Kasumi-1 (cell line): ENCODE measurements at regions not wholly inside any gene's neighbourhood (a gene's known extent, or its start where the extent isn't known, plus 50 kb on each side); places are given as distances from the start of the nearest gene placed in this dataset.
A peak's percentile ranks its signal among the peaks of the same experiment; 100 is the strongest.
"Not testable (repeated sequence)": the region's sequence is repeated elsewhere in the genome, so short reads cannot be mapped to it uniquely, and the experiment has no call there.

Experiments used
- DNase-seq, 2 experiments: peaks; one replicate each; lab custom pipeline; 2025; lab: John Stamatoyannopoulos, UW

GRCh38 chr2:19100570-19100969, 257.9 kb downstream of the OSR1 start:
- no peak for DNase-seq

DNA sequence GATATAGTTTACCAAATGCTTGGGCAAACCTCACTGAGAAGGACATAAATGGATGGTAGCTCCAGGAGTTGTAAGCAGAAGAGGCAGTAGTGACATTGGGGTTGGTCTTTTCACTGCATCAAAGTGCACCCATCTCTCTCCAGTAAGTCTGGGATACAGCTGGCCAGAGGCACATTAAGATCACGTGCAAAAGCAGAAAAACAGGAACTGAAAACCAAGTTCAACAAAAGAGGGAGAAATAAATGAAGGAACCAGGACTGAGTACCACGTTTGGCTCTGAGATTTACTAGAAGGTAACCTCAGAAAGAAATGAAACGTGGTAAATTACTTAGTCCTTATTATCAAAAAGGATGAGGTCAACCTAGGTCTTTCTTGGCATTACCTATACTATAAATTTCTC, 259.2 kb downstream of the OSR1 start:
- no peak for DNase-seq

- DNase-seq: no peak
Observed at GRCh38 chr2:19098467-19099160, 259.8 kb downstream of the OSR1 start.

DNA sequence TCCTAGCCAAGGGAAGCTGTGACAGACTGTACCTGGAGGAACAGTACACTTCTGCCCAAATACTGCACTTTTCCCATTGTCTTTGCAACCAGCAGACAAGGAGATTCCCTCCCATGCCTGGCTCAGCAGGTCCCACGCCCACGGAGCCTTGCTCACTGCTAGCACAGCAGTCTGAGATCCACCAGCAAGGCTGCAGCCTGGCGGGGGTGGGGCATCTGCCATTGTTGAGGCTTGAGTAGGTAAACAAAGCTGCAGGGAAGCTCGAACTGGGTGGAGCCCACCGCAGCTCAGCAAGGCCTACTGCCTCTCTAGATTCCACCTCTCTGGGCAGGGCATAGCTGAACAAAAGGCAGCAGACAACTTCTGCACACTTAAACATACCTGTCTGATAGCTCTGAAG, 268.9 kb downstream of the OSR1 start:
- DNase-seq: not testable (repeated sequence)

DNA sequence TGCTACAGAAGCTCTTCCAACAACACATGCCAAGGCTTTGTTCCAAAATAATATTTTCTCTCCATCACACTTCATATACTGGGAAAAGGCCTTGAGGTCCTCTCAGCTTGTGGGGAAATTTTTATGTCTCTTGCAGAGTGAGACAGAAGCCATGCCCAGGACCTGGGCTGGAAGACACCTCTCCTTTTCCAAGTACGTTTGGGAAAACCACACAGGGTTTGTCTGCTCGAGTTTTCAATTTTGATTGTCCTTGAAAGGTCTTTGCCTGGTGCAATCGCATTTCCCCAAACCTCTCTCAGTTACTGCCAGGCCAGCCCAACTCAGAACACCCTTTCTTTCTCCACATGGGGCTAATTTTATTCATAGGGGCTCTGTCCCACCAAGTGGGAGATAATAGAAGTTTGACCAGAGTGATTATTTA, 272.2 kb downstream of the OSR1 start:
- no peak for DNase-seq

- DNase-seq: no peak
Observed at GRCh38 chr2:19078709-19079108, 279.7 kb downstream of the OSR1 start.

- DNase-seq: no peak
Observed at GRCh38 chr2:19073522-19073921, 284.9 kb downstream of the OSR1 start.

- DNase-seq: no peak
Observed at GRCh38 chr2:19072161-19072560, 286.3 kb downstream of the OSR1 start.

- DNase-seq: no peak
Observed at GRCh38 chr2:19070886-19071285, 287.5 kb downstream of the OSR1 start.

GRCh38 chr2:19068206-19068605, 290.2 kb downstream of the OSR1 start:
- DNase-seq: no peak

- DNase-seq: no peak
Observed at GRCh38 chr2:19062370-19062769, 296.1 kb downstream of the OSR1 start.

- no peak for DNase-seq
Observed at GRCh38 chr2:19059076-19059475, 299.3 kb downstream of the OSR1 start.

DNA sequence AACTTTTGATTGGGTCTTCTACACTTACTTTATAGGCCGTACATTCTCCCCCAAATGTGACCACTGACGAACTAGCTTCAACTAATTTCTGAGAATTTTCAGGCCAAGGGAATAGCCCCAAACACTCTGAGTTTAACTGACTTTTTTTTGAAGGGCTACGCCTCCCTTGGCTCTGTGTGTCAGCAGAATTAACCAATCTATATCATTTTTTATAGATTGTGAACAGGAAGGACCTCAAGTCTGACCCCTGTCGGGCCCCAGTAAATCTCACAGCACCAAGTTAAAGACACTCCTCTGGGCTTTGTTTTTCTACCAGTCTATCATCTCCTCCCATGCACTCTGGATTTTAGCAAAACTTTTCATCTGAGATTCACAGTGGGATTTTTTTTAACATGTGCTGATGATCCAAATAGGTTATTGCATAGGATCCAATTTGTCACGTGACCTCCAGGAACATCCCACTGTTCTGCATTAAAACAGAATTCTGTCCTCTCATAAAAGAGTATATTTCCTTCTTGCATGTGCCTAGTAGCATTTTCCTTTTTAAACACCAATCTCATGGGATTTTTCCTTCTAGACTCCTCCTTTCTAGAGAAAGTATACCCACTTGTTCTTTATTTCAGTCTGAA, 307.1 kb downstream of the OSR1 start:
- no peak for DNase-seq

DNA sequence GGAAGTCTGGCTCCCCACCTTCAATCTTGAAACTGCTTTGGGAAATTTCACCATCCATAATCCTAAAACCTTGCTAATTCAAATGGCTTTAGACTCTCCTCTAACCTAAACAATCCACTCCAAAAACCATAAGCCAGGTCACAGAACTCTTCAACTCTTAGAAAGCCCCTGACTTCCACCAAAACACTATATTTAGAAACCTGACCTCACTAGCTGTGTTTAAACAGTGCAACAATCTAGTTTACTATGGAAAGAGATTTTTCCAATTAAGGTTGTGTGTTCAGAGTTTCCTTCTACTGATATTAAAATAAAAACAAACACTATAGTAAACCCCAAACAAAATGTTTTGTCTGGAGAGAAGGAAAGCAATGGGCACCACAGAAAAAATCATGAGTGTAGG, 308.1 kb downstream of the OSR1 start:
- no peak for DNase-seq

DNA sequence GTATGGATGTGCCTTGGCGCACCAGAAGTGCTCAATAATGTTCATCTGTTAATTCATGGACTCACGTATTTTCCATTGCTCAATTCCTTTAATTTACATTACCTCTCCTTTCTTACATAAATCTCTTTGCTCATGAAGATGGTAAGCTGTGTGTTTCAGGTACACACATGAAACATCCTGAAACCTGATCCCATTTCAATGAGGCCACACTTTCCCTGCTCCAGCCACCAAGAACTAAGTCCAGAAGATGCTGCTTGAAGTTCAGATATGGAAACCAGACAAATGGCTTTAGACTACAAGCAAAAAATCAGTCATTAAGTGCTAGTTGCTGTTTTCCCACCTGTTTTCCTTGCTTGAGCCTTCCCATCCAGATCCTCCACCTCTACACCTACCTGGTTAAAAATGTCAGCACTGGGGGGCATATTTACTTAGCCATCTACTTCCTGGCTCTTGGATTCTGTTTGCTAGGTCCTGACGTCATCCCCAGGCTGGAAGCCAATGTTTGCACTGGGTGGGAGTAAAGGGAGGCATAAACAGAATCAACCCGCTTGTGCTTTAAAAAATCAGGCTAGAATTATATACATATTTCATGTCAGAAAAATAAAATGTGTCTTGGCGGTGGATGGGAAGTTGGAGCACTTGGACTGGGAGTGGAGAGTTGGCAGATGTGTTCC, 309.7 kb downstream of the OSR1 start:
- no peak for DNase-seq

GRCh38 chr2:19046986-19047780, 311.2 kb downstream of the OSR1 start:
- DNase-seq: no peak

DNA sequence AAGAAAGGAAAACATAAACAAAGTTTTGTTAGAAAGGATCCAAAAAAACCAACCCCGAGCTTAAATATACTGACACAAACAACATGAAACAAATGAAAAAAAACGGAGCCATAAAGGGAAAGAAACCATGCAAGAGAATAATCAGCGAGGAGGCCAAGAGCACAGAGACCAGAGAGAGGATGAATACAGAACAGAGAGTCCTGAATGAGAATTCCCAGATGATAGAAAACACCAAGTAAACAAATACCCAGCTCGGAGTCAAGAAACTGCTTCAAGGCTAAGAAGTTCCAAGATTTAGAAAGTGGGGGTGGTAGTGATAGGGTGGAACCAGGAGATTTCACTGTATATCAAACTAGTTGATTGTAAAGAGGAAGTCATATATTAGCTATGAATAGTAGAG, 313.3 kb downstream of the OSR1 start:
- no peak for DNase-seq

- DNase-seq: no peak
Observed at GRCh38 chr2:19043893-19044292, 314.5 kb downstream of the OSR1 start.

GRCh38 chr2:19041434-19042041, 316.9 kb downstream of the OSR1 start:
- peak; percentile 23 to 31 for DNase-seq

DNA sequence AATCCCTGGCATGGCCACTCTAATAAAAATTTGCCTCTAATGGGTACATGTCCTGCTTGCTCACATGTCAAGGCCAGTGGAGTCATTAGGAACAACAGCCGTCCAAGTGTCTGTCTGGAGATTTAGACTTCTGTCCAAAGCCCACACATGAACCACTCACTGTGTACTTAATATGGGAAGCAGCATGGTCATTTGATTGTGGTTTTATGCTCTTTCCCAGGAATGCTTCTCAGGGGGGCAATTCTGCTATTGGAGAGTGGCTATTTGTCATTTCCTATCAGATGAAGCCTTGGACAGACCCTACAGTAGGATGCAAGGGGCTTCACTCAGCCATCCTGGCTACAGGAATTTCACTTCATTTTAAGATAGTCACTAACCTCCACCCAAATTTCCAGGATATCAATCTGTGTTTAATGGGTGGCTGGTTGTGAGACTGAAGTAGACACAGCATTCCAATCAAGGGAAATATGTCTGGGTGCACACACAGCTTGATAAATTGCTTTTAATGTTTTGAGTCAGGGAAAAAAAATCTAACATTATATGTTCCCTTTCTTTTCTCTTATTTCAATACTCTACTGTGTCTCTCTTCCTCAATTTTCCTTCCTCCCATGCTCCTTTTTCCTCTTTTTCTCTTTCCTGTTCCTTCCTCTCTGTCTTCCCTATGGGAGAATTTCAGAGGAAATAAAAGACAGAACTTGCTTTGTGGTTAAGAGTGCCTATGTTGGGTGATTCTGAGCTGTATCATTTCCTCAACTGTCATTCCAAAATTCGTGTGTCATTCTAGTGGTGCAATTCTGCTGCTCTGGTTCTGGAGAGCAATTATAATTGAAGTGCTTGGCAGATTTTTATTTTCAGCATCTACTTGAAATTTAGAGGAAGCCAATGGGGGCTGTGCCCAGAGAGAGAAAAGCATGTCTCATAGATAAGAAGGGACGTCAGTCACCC, 320.1 kb downstream of the OSR1 start:
- no peak for DNase-seq

DNA sequence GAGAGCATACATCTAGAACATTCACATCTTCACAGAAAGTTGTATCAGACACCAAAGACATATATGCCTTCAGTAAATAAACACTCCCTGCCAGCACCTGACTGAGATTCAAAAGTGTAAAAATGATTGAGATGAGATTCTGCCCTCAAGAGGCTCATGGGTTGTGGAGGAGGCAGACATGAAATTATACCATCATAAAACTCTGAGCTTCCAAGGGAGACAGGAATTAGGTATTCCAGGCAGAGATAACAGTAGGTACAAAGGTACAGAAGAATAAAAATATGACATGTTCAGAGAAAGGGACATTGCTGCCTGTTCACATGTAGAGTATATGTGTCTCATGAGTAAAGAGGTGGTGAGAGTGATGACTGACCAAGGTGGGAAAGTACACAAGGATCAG, 322.3 kb downstream of the OSR1 start:
- DNase-seq: no peak
